H9 (cell line): ENCODE measurements at regions not wholly inside any gene's neighbourhood (a gene's known extent, or its start where the extent isn't known, plus 50 kb on each side); places are given as distances from the start of the nearest gene placed in this dataset.
"Not testable (repeated sequence)": the region's sequence is repeated elsewhere in the genome, so short reads cannot be mapped to it uniquely, and the experiment has no call there.

ENCODE experiments used
- DNase-seq: peaks from one replicate; pipeline ENCODE4 v3.0.0-alpha.2; 2017
- H2AFZ ChIP-seq: one replicate; pipeline ENCODE4 v1.6.1; 2013; ENCODE audit warnings: mild to moderate bottlenecking, low read length, control low read depth, moderate library complexity
- H2AK5ac ChIP-seq: 2 replicates; pipeline ENCODE4 v1.6.1; 2013; ENCODE audit warnings: low read length, control low read depth, mixed read lengths; ENCODE audit not compliant: insufficient read length
- H2BK120ac ChIP-seq: one replicate; pipeline ENCODE4 v1.6.1; 2013; ENCODE audit warnings: low read depth, mild to moderate bottlenecking, low read length, control low read depth, inconsistent platforms; ENCODE audit not compliant: poor library complexity, severe bottlenecking
- H2BK12ac ChIP-seq: 2 replicates; pipeline ENCODE4 v1.6.1; 2013; ENCODE audit warnings: low read length, control low read depth, mixed read lengths, low read depth; ENCODE audit not compliant: insufficient read length
- H2BK15ac ChIP-seq: 2 replicates; pipeline ENCODE4 v1.6.1; 2013; ENCODE audit warnings: low read depth, low read length, control low read depth
- H2BK20ac ChIP-seq: one replicate; pipeline ENCODE4 v1.6.1; 2013; ENCODE audit warnings: low read depth, mild to moderate bottlenecking, low read length, control low read depth, inconsistent platforms; ENCODE audit not compliant: poor library complexity, severe bottlenecking
- H2BK5ac ChIP-seq: 2 replicates; pipeline ENCODE4 v1.6.1; 2013; ENCODE audit warnings: low read length, control low read depth, mixed read lengths; ENCODE audit not compliant: insufficient read length
- H3K14ac ChIP-seq: 2 replicates; pipeline ENCODE4 v1.6.1; 2013; ENCODE audit warnings: low read length, control low read depth; ENCODE audit not compliant: insufficient read depth
- H3K18ac ChIP-seq: 2 replicates; pipeline ENCODE4 v1.6.1; 2013; ENCODE audit warnings: low read depth, mild to moderate bottlenecking, mixed read lengths, low read length, control low read depth; ENCODE audit not compliant: insufficient read length
- H3K23ac ChIP-seq: 2 replicates; pipeline ENCODE4 v1.6.1; 2013; ENCODE audit warnings: low read length, control low read depth, mixed read lengths, low read depth; ENCODE audit not compliant: insufficient read length
- H3K23me2 ChIP-seq: 2 replicates; pipeline ENCODE4 v1.6.1; 2013; ENCODE audit warnings: low read depth, mild to moderate bottlenecking, mixed read lengths, low read length, control low read depth; ENCODE audit not compliant: insufficient read length, poor library complexity, severe bottlenecking
- H3K27ac ChIP-seq: 2 replicates; pipeline ENCODE4 v1.5.1; 2013; ENCODE audit warnings: low read length, control low read depth, mixed read lengths, low read depth; ENCODE audit not compliant: insufficient read length
- H3K27me3 ChIP-seq: 2 replicates; pipeline ENCODE4 v1.6.1; 2013; ENCODE audit warnings: low read length, control low read depth, inconsistent platforms; ENCODE audit not compliant: insufficient read depth
- H3K4ac ChIP-seq: 2 replicates; pipeline ENCODE4 v1.6.1; 2013; ENCODE audit warnings: low read depth, mild to moderate bottlenecking, control low read depth, inconsistent platforms, low read length, moderate library complexity
- H3K4me1 ChIP-seq: 2 replicates; pipeline ENCODE4 v1.6.1; 2013; ENCODE audit warnings: low read length, control low read depth, inconsistent platforms; ENCODE audit not compliant: insufficient read depth
- H3K4me2 ChIP-seq: 2 replicates; pipeline ENCODE4 v1.6.1; 2013; ENCODE audit warnings: low read length, control low read depth, mixed read lengths; ENCODE audit not compliant: insufficient read length, insufficient read depth
- H3K56ac ChIP-seq: 2 replicates; pipeline ENCODE4 v1.6.1; 2013; ENCODE audit warnings: low read depth, mild to moderate bottlenecking, mixed read lengths, low read length, control low read depth; ENCODE audit not compliant: insufficient read length
- H3K79me1 ChIP-seq: 2 replicates; pipeline ENCODE4 v1.6.1; 2013; ENCODE audit warnings: low read depth, mild to moderate bottlenecking, moderate library complexity, low read length, control low read depth, inconsistent platforms; ENCODE audit not compliant: insufficient read depth, poor library complexity, severe bottlenecking
- H3K79me2 ChIP-seq: 2 replicates; pipeline ENCODE4 v1.6.1; 2013; ENCODE audit warnings: low read length, control low read depth, inconsistent platforms; ENCODE audit not compliant: insufficient read depth
- H3K9ac ChIP-seq: 2 replicates; pipeline ENCODE4 v1.6.1; 2013; ENCODE audit warnings: low read length, control low read depth, mixed read lengths; ENCODE audit not compliant: insufficient read length; ENCODE audit errors: extremely low read depth
- H3K9me3 ChIP-seq: one replicate; pipeline ENCODE4 v1.6.1; 2013; ENCODE audit warnings: low read depth, low read length, inconsistent platforms; ENCODE audit not compliant: control insufficient read depth
- H3T11ph ChIP-seq: one replicate; pipeline ENCODE4 v1.6.1; 2013; ENCODE audit warnings: mild to moderate bottlenecking, low read length, control low read depth, inconsistent platforms
- H4K20me1 ChIP-seq: one replicate; pipeline ENCODE4 v1.6.1; 2013; ENCODE audit not compliant: control insufficient read depth, insufficient read length, insufficient read depth
- H4K5ac ChIP-seq: 2 replicates; pipeline ENCODE4 v1.6.1; 2013; ENCODE audit warnings: low read depth, mild to moderate bottlenecking, mixed read lengths, low read length, control low read depth; ENCODE audit not compliant: insufficient read length
- H4K8ac ChIP-seq: replicated peaks from 2 replicates; pipeline ENCODE4 v1.6.1; 2013; ENCODE audit warnings: low read length, control low read depth, mixed read lengths, low read depth; ENCODE audit not compliant: insufficient read length
- H4K91ac ChIP-seq: 2 replicates; pipeline ENCODE4 v1.6.1; 2013; ENCODE audit warnings: low read depth, mild to moderate bottlenecking, moderate library complexity, mixed read lengths, low read length, control low read depth; ENCODE audit not compliant: insufficient read length
- H3K27ac Mint-ChIP-seq, 3 experiments: 2 replicates in 2 of 3; 3 replicates in 1 of 3; pipeline ENCODE4 v1.8.0; 2020 to 2021; ENCODE audit warnings: mixed read lengths in 3 of 3, mild to moderate bottlenecking in 1 of 3, moderate library complexity in 1 of 3
- H3K27me3 Mint-ChIP-seq: 2 replicates; pipeline ENCODE4 v1.8.0; 2021; ENCODE audit warnings: low read depth, mild to moderate bottlenecking, moderate library complexity, mixed read lengths
- H3K36me3 Mint-ChIP-seq, 3 experiments: 2 replicates in 2 of 3; 3 replicates in 1 of 3; pipeline ENCODE4 v1.8.0; 2020 to 2021; ENCODE audit warnings: low read depth in 3 of 3, mixed read lengths in 3 of 3; ENCODE audit not compliant: insufficient read depth in 1 of 3
- H3K4me1 Mint-ChIP-seq, 2 experiments: 2 replicates each; pipeline ENCODE4 v1.8.0; 2020; ENCODE audit warnings: mixed read lengths in 2 of 2
- H3K4me3 Mint-ChIP-seq, 2 experiments: 2 replicates in 1 of 2; 3 replicates in 1 of 2; pipeline ENCODE4 v1.8.0; 2020 to 2021; ENCODE audit warnings: mild to moderate bottlenecking in 2 of 2, mixed read lengths in 2 of 2, moderate library complexity in 1 of 2
- H3K9me3 Mint-ChIP-seq, 2 experiments: 2 replicates in 1 of 2; 3 replicates in 1 of 2; pipeline ENCODE4 v1.8.0; 2020; ENCODE audit warnings: mild to moderate bottlenecking in 2 of 2, mixed read lengths in 2 of 2, moderate library complexity in 1 of 2
- WGBS: extraction: QIAGEN DNeasy Blood & Tissue Kit; methylation state at CpG from one replicate; pipeline ENCODE4 v1.1.7; 2013; ENCODE audit warnings: missing lambda C conversion rate, low lambda C conversion rate, mixed read lengths; ENCODE audit not compliant: insufficient read length; ENCODE audit errors: extremely low coverage; 5-methylcytosine and 5-hydroxymethylcytosine counted together

DNA sequence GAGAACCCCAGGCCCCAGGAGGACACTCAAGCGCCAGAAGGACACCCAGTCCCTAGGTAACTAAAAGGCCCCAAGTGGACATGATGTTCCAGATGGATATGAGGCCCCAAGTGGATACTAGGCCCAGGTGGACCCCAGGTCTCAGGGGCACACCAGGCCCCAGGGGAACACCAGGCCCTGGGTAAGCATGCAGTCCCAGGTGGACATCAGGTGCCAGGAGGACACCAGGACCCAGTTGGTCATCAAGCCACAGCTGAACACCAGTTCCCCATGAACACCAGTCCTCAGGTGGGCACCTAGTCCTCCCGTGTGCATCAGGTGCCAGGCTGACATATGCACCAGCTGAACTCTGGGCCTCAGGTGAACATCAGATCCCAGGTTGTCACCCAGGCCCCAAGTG, 1488.8 kb upstream of the TPTE start:
- H3K27me3 Mint-ChIP-seq, H2BK120ac ChIP-seq, H2AFZ ChIP-seq, H3K4me1 Mint-ChIP-seq, H3K27ac ChIP-seq, H4K5ac ChIP-seq, H3K23me2 ChIP-seq, H2AK5ac ChIP-seq, H3K9ac ChIP-seq, H3K4me3 Mint-ChIP-seq, H3T11ph ChIP-seq, H3K36me3 Mint-ChIP-seq, H4K8ac ChIP-seq, DNase-seq, H3K14ac ChIP-seq, H3K23ac ChIP-seq, H2BK12ac ChIP-seq, H3K4ac ChIP-seq, H3K4me1 ChIP-seq, H3K18ac ChIP-seq, H2BK5ac ChIP-seq, H2BK20ac ChIP-seq, H3K56ac ChIP-seq, H3K27ac Mint-ChIP-seq, H3K27me3 ChIP-seq, H3K79me1 ChIP-seq, H2BK15ac ChIP-seq, H4K91ac ChIP-seq, H3K4me2 ChIP-seq, H4K20me1 ChIP-seq, H3K79me2 ChIP-seq: not testable (repeated sequence)
- WGBS: no CpG with 5 or more reads among the region's 2 CpGs
- H3K9me3 Mint-ChIP-seq: peaks cover 34 to 36% of the 10 kb centered on the region in 2 experiments
- H3K9me3 ChIP-seq: peaks cover 15% of the 10 kb centered on the region

DNA sequence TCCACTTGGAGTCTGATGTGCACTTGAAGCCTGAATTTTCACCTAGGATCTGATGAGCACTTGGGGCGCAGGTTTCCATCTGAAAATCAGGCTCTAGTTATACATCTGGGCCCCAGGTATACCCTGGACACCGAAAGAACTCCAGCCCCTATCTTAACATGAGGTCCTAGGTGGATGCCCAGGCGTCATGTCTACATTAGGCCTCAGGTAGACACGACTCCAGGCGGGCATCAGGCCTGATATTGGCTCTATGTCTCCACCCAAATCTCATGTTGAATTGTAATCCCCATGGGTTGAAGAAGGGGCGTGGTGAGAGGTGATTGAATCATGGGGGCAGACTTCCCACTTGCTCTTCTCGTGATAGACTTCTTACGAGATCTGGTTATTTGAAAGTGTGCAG, 1488.1 kb upstream of the TPTE start:
- no CpG with 5 or more reads among the region's 8 CpGs for WGBS
- not testable (repeated sequence) for H2BK5ac ChIP-seq, H3K4ac ChIP-seq, H2AFZ ChIP-seq, DNase-seq, H3K79me2 ChIP-seq, H2BK120ac ChIP-seq, H3K9ac ChIP-seq, H3K27me3 ChIP-seq, H4K91ac ChIP-seq, H3K36me3 Mint-ChIP-seq, H4K20me1 ChIP-seq, H3K4me2 ChIP-seq, H3K4me1 Mint-ChIP-seq, H3K27ac Mint-ChIP-seq, H4K5ac ChIP-seq, H3K18ac ChIP-seq, H3K27me3 Mint-ChIP-seq, H3K4me3 Mint-ChIP-seq, H2BK20ac ChIP-seq, H3K27ac ChIP-seq, H3K23me2 ChIP-seq, H3K4me1 ChIP-seq, H3K56ac ChIP-seq, H2BK12ac ChIP-seq, H2BK15ac ChIP-seq, H3T11ph ChIP-seq, H3K14ac ChIP-seq, H3K23ac ChIP-seq, H4K8ac ChIP-seq, H2AK5ac ChIP-seq, H3K79me1 ChIP-seq
- H3K9me3 Mint-ChIP-seq: peaks cover 28 to 30% of the 10 kb centered on the region in 2 experiments
- peaks cover 11% of the 10 kb centered on the region for H3K9me3 ChIP-seq
